ENCODE measurements at regions not wholly inside any gene's neighbourhood (a gene's known extent, or its start where the extent isn't known, plus 50 kb on each side); places are given as distances from the start of the nearest gene placed in this dataset.

DNA sequence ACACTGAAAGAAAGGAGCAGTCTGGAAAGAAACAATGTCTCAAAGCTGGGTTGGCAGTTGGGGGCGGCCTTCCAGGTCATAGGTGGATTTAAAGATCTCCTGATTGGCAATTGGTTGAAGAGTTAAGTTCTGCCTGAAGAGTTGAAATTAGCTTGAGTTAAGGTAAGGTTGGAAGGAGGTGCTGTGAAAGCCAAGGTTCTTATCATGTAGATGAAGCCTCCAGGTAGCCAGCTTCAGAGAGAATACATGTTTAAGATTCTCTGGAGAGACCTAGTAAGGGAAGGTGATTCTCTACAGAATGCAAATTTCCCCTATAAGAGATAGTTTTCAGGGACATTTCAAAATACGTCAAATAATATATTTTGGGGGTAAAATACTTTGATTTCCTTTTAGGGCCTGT lies 387.1 kb downstream of the TMEM232 start:
- Histone ChIP-seq H4K91ac (ENCODE audit: insufficient read depth, low read depth, low read length) (no peak overlapping the region), H4K8ac (ENCODE audit: low read depth in 2 of 2, low read length in 2 of 2) (no peak overlapping the region), H3K4me3 (ENCODE audit: insufficient read depth, low read depth, low read length) (no peak overlapping the region), H2AK9ac (replicated peaks; ENCODE audit: low read depth, low read length, poor library complexity) (no peak overlapping the region), H3K27ac (ENCODE audit: insufficient read depth, low read length) (no peak overlapping the region), H2BK20ac (ENCODE audit: low read depth, low read length) (no peak overlapping the region), H3K4me1 (ENCODE audit: control insufficient read depth, insufficient read depth, low read length) (no peaks in the 10 kb centered on the region), H2BK120ac (ENCODE audit: low read depth, low read length) (no peak overlapping the region), H3K27me3 (ENCODE audit: control insufficient read depth, insufficient read depth, low read length) (no peaks in the 10 kb centered on the region), H3K23ac (ENCODE audit: low read depth, low read length) (no peak overlapping the region), H2BK5ac (ENCODE audit: low read depth, low read length, poor library complexity, severe bottlenecking) (no peak overlapping the region), H2AFZ (replicated peaks; ENCODE audit: low read length, poor library complexity) (no peak overlapping the region), H4K20me1 (ENCODE audit: insufficient read depth, low read length) (no peaks in the 10 kb centered on the region), H3K79me1 (ENCODE audit: low read depth in 1 of 2, low read length in 2 of 2) (no peaks in the 10 kb centered on the region), H4K5ac (ENCODE audit: low read depth, low read length) (no peak overlapping the region), H3K9me1 (ENCODE audit: insufficient read depth, low read length) (no peaks in the 10 kb centered on the region), H3K14ac (replicated peaks; ENCODE audit: low read depth, low read length) (no peak overlapping the region), H3K9ac (ENCODE audit: low read depth, low read length) (no peak overlapping the region), H3K4me2 (ENCODE audit: low read depth, low read length) (no peak overlapping the region), H3K9me3 (ENCODE audit: control insufficient read depth, insufficient read depth, low read length) (no peaks in the 10 kb centered on the region), H2BK15ac (ENCODE audit: low read depth, low read length) (no peak overlapping the region), H3K36me3 (ENCODE audit: control insufficient read depth, insufficient read depth, low read length) (no peaks in the 10 kb centered on the region), H3K4ac (ENCODE audit: low read depth, low read length) (no peak overlapping the region), H2AK5ac (ENCODE audit: low read depth, low read length) (no peak overlapping the region), H3K18ac (ENCODE audit: low read depth, low read length) (no peak overlapping the region), H3K56ac (ENCODE audit: extremely low read depth, insufficient read depth, low read length) (no peak overlapping the region)
- no peak for ATAC-seq (ENCODE audit: low read depth)
- POLR2A ChIA-PET (ENCODE audit: unreplicated experiment) = no interaction called here
- intact Hi-C loops (cut with micrococcal nuclease) = no loop called here
- in situ Hi-C loops (cut with MboI; ENCODE audit: low sequenced_read_pairs) = no loop called here
- no CpG with 5 or more reads among the region's 2 CpGs for WGBS, 2 experiments (ENCODE audit: extremely low coverage in 2 of 2, insufficient read length in 1 of 2)
- DNase-seq = no peak
- dilution Hi-C loops (cut with HindIII; ENCODE audit: low sequenced_read_pairs, unreplicated experiment) = no loop called here
- no peak for TF ChIP-seq CHD1 (IDR thresholded peaks at IDR 0.05; ENCODE audit: low read depth, low read length)
- no peak for TF ChIP-seq SMC3 (IDR thresholded peaks at IDR 0.05; ENCODE audit: low read depth, low read length)
- no peak for TF ChIP-seq BHLHE40 (IDR thresholded peaks at IDR 0.05; ENCODE audit: low read depth, low read length)
- no peak for TF ChIP-seq MXI1 (IDR thresholded peaks at IDR 0.05; ENCODE audit: borderline replicate concordance, low read depth, low read length)
- no peak for TF ChIP-seq POLR2A (IDR thresholded peaks at IDR 0.05; ENCODE audit: low read depth, low read length)
- no peak for TF ChIP-seq RCOR1 (IDR thresholded peaks at IDR 0.05; ENCODE audit: insufficient replicate concordance, low read length)
- no peak for TF ChIP-seq FOS (IDR thresholded peaks at IDR 0.05; ENCODE audit: low read depth, low read length)
- TF ChIP-seq, protein P1, sequence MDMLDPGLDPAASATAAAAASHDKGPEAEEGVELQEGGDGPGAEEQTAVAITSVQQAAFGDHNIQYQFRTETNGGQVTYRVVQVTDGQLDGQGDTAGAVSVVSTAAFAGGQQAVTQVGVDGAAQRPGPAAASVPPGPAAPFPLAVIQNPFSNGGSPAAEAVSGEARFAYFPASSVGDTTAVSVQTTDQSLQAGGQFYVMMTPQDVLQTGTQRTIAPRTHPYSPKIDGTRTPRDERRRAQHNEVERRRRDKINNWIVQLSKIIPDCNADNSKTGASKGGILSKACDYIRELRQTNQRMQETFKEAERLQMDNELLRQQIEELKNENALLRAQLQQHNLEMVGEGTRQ (IDR thresholded peaks at IDR 0.05; ENCODE audit: low read depth, low read length) = no peak
- TF ChIP-seq MAZ (IDR thresholded peaks at IDR 0.05; ENCODE audit: borderline replicate concordance, low read depth, low read length) = no peak
- TF ChIP-seq RAD21 (IDR thresholded peaks at IDR 0.05; ENCODE audit: low read length) = no peak
- TF ChIP-seq RFX5 (IDR thresholded peaks at IDR 0.05; ENCODE audit: low read depth, low read length) = no peak
- no peak for TF ChIP-seq NFE2L2 (IDR thresholded peaks at IDR 0.05; ENCODE audit: low read depth, low read length)
- no peak for TF ChIP-seq CEBPB (IDR thresholded peaks at IDR 0.05; ENCODE audit: low read depth, low read length)
- TF ChIP-seq, protein P2, sequence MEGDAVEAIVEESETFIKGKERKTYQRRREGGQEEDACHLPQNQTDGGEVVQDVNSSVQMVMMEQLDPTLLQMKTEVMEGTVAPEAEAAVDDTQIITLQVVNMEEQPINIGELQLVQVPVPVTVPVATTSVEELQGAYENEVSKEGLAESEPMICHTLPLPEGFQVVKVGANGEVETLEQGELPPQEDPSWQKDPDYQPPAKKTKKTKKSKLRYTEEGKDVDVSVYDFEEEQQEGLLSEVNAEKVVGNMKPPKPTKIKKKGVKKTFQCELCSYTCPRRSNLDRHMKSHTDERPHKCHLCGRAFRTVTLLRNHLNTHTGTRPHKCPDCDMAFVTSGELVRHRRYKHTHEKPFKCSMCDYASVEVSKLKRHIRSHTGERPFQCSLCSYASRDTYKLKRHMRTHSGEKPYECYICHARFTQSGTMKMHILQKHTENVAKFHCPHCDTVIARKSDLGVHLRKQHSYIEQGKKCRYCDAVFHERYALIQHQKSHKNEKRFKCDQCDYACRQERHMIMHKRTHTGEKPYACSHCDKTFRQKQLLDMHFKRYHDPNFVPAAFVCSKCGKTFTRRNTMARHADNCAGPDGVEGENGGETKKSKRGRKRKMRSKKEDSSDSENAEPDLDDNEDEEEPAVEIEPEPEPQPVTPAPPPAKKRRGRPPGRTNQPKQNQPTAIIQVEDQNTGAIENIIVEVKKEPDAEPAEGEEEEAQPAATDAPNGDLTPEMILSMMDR (conservative IDR thresholded peaks at IDR 0.05; ENCODE audit: low read depth, low read length) = no peak
- TF ChIP-seq, protein P3, sequence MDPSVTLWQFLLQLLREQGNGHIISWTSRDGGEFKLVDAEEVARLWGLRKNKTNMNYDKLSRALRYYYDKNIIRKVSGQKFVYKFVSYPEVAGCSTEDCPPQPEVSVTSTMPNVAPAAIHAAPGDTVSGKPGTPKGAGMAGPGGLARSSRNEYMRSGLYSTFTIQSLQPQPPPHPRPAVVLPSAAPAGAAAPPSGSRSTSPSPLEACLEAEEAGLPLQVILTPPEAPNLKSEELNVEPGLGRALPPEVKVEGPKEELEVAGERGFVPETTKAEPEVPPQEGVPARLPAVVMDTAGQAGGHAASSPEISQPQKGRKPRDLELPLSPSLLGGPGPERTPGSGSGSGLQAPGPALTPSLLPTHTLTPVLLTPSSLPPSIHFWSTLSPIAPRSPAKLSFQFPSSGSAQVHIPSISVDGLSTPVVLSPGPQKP (IDR thresholded peaks at IDR 0.05; ENCODE audit: borderline replicate concordance, low read depth, low read length) = no peak
- BruUV-seq (replicated peaks) = no TSS peak
- CTCF ChIA-PET = no interaction called here

Data from IMR-90 (cell line).